ENCODE measurements at regions not wholly inside any gene's neighbourhood (a gene's known extent, or its start where the extent isn't known, plus 50 kb on each side); places are given as distances from the start of the nearest gene placed in this dataset.

- TF ChIP-seq CTCF (IDR thresholded peaks at IDR 0.05; ENCODE audit: low read depth, low read length, poor library complexity, severe bottlenecking) = no peak
- TF ChIP-seq EZH2phosphoT487 (IDR thresholded peaks at IDR 0.05; ENCODE audit: borderline replicate concordance, low read length) = no peak
Measured at GRCh38 chr5:57843059-57843367, 360.4 kb upstream of the ACTBL2 start.

Data from DOHH2 (cell line).